Hindlimb muscle (tissue), 1 donor: ENCODE measurements at regions not wholly inside any gene's neighbourhood (a gene's known extent, or its start where the extent isn't known, plus 50 kb on each side); places are given as distances from the start of the nearest gene placed in this dataset.
A peak's percentile ranks its signal among the peaks of the same experiment; 100 is the strongest.

Experiments
- DNase-seq: peaks from one replicate; pipeline ENCODE4 v3.0.0-alpha.2; 2013

DNA sequence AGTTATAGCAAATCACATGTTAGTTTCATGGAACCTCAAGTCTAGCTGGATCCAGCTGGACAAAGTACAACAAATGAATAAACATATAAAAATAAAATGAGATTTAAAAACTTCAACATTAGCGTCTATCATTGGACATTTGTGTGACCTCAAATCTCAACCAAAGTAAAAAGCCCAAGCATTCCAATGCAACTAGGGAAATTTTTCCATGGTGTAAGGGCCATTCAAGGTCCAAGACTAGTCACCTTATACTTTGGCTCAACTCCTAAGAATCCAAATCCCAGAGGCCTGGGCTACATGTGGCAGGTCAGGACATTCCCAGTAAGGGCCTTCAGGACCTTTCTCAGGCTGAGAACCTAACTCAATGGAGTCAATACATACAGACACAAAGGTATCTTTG is 137.4 kb upstream of the DMAC1 start:
- peak; percentile 51 for DNase-seq

DNA sequence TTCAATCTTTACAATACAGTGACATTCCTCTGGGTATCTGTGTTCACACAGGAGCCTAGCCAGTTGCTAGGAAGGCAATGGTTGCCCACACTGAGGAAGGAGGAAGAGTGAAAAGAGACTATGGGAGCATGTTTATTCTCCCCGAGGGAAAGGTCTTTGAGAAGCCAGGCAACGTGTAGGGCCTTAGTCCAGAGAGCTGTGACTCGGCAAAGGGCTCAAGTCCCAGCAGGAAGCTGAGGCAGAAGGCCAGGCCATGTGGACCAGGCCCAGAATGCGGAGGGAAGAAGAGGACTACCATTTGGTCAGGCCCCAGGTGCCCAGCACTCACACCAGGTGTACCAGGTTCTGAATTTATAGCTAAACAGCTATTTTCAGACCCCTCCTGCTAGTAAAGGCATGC is 136.6 kb upstream of the DMAC1 start:
- DNase-seq: no peak

- no peak for DNase-seq
Observed at GRCh38 chr9:7935681-7936080, 136.1 kb upstream of the DMAC1 start.

DNA sequence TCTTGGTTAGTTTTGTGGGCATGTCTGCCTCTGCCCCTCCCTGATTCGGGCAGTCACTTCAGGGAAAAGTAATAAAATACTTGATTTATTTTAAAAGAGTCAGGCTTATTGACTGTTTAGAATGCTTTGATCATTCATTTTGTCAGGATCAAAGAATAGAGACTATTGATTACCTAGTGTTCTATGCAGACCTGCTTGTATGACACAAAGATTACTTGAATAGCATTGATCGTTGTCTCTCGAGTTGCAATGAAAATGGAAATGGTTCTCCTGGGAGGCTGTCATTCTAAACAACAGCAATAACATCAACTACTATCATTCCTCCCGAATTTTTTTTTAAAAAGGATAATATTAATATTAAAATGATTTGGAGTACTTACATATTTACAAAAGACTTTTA is 133.2 kb upstream of the DMAC1 start:
- DNase-seq: no peak

DNA sequence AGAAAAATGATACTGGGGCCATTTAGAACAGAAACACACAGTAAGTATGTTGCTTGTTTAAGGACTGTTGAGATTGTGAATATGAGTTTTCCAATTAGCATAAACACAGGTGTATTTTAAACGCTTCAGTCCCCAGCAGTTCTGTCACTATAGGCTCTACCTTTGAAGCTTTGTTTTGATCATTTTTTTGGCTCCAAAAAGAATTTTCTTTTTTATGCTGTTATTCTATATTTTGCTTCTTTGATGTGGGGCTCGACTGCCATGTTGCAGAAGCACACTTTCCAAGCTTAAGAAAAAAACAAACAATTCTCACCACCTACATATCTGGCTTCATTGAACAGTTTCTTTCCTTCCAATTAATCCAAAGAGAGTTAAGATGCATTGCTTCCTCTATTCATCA is 131.0 kb upstream of the DMAC1 start:
- no peak for DNase-seq

DNA sequence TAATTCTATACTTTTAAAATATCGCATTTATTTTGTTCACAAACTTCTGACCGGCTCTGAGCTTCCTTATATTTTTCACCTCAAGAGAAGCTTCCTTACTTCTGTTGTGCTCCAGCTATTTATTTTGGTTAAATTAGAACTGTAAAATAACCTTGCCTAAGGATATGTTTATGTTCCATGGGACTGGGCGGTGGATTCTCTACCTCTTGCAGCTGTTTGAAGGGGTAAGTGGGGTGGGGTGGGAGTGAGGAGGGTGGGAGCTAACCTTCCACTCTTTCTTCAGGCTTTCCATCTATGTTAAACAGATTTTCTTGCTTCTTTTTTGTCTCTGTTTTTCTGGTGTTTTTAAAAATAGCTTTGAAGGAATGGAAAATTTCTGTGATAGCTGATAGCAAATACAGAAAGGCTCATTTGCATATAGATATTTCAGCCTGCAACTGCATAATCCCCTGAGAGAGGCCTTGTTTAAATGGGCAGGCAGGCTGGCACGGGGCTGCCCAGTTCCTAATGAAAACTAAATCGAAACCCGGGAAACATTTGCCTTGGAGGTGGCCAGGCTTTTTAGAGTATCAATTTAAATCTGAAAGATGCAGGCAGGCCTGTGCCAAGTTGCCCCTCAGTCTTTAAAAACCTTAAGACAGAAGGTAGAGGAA is 122.1 kb upstream of the DMAC1 start:
- no peak for DNase-seq

DNA sequence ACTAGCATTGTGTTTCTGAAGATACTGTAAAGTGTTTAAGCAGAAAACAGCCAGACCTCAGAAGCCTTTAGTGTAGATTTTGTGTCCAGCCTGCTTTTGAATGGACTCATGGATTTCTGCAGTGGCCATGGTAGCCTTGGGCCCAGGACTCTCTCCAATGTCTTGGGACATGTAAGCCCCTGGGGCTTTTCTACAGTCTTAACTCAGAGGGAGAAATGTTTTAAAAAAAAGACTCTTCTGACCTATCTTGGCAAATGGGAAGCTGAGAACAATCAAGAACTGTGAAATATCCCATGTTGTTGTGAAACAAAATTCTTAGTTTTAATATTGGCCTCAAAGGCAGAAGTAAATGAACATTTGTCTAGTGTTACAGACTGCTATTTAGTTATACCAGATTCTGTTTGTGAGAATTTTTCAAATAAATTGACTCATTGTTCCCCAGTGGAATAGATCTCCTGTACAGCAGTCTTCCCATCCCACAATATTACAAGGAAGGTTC is 112.5 kb upstream of the DMAC1 start:
- no peak for DNase-seq

DNA sequence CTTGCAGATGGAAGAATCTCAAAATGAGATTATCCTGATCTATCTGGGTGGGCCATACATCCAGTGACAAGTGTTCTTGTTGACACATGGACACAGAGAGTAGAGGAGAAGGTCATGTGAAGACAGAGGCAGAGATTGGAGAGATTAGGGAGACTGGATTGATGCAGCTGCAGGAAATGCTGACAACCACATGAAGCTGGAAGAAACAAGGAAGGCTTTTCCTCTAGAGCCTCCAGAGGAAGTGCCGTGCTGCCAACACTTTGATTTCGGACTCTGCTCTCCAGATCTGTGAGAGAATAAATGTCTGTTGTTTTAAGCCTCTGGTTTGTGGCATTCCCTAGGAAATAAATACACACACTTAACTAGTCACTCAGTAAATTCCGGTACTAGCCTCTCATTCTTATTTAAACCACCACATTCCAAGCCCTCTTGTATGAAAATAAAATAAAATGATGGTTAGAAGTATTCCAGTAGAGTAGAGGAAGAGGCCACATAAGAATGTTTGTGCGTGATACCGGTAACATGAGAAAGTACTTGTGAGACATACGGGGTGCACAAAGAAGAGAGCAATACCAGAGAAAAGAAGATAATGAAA is 110.9 kb upstream of the DMAC1 start:
- peak; percentile 39 for DNase-seq

- DNase-seq: peak; percentile 82
Observed at GRCh38 chr9:7909537-7909936, 110.0 kb upstream of the DMAC1 start.

DNA sequence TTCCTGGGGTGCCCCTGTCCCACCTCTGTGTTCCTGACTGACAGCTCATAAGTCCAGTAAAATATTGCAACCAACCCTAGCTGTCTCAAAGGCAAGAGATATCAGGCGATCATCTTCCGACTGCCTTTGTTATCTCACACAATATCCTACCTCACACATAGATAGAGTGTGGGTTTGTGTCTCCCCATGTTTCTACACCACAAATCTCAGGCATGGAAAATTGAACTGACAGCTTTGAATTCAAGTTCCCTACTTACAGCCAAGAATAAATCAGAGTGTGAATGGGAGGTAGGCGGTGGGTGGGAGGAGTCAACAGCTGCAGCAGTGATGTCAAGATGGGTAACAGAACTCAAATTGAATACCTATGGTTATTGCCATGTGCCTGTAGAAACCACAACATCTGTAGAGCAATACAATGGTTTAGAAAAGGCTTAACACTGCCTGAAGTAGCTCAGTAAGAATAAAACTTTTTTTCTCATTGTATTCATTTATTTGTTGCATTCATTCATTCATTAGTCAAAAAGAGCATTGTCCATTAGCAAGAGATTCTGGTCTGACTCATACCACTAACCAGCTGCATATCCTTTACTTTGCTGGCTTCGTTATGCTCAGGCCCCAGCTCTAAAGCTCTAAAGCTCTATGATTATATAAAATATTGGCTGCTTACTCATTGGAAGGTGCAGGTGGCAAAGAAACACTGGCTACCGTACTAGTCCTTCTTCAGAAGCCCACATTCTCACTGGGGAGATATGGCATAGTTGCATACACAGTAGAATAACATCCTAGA is 108.2 kb upstream of the DMAC1 start:
- DNase-seq: no peak

- peak; percentile 47 for DNase-seq
Observed at GRCh38 chr9:7906783-7907550, 107.4 kb upstream of the DMAC1 start.

- DNase-seq: no peak
Observed at GRCh38 chr9:7901621-7902020, 102.0 kb upstream of the DMAC1 start.

GRCh38 chr9:7900541-7900940 is 101.0 kb upstream of the DMAC1 start:
- no peak for DNase-seq

GRCh38 chr9:7899753-7900152 is 100.2 kb upstream of the DMAC1 start:
- DNase-seq: no peak

DNA sequence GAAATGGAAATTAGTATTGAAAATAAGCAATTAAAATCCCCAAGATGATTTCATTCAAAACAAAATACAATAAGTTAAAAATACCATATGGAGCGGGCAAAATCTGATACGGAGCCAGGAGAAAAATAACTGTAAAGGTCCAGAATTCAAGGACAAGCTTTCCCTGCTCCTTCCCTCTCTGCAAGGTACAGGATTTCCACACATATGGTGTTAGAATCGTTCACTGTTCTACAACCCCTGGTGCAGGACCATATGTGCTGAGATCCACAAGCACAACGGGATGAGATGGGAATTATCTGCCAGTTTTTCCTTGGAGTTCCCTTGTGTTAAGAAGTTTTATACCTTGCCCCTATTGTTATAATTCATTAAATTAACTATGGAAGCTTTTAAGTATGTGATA is 94.7 kb upstream of the DMAC1 start:
- no peak for DNase-seq

DNA sequence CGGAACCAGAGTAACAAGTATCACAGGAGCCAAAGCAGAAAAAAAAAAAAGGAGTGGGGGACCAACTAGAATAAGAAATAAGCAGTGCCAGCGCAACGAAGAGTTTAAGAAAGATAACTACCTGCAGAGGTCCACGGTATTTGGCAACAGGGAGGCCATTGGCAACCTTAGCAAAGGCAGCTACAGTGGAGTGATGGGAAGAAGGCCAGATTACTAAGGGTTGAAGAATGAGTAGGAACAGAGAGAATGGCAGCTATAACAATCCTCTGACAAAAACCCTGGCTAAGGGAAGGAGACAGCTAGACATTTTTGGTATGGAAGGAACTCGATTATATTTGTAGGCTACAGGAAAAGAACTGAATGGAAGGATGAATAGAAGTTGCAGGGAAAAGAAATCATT is 93.4 kb upstream of the DMAC1 start:
- no peak for DNase-seq

- DNase-seq: no peak
Observed at GRCh38 chr9:7879551-7880245, 80.1 kb upstream of the DMAC1 start.

DNA sequence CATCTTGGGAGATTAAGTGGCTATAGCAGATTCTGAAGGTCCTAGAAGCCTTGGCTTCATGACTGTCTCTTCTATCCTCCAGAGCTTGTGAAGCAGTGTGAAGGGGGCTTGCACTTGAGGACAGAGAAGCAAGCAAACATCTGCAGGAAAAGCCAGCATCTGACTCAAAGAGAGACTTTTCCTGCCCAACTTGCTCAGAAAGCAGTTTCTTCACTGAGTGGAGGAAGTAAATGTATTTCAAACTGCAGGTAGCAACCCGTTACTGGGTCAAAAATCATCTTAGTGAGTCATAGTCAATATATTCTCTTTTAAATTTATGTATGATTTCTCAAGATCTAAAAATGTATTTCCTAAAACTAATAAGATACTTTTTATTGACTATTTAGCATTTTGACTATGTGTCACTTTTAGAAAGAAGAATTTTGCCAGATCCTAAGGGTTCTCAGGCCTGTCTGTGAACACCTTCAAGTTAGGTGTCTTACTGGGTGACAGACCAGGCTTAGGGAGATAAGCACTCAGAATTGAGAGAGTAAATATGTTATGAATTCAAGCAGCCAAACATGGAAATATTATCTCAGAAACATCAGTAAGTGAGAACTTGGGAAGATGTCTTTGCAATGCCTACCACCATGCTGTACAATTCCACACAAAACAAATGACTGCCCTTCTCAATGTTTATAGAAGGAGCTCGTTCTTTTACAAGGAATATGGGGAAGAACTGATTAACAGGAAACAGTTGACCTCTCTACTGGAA is 72.6 kb upstream of the DMAC1 start:
- no peak for DNase-seq

GRCh38 chr9:7869340-7869739 is 69.8 kb upstream of the DMAC1 start:
- no peak for DNase-seq

GRCh38 chr9:7862170-7862569 is 62.6 kb upstream of the DMAC1 start:
- DNase-seq: no peak

DNA sequence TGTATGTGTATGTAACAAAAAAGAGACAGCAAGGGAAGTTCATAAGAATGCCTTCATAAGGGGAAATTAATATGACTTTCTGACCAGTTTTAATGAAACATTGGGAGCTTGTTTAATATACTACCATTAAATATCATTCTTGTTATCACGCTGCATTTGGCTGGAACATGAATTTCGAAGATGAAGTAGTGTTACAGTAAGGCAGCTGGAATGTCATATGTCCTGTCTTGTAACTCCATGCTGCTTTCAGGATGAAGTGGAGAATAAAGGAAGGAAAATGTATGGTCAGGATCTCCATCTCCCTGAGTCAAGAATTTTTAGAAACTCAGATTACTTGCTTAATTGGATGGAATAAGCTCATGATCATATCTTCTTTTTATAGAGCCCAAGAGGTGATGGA is 61.5 kb upstream of the DMAC1 start:
- no peak for DNase-seq

- no peak for DNase-seq
Observed at GRCh38 chr9:7860335-7860709, 60.7 kb upstream of the DMAC1 start.
